ENCODE measurements at regions not wholly inside any gene's neighbourhood (a gene's known extent, or its start where the extent isn't known, plus 50 kb on each side); places are given as distances from the start of the nearest gene placed in this dataset.

GRCh38 chr19:16024266-16025107, 51.8 kb upstream of the TPM4 start:
- Histone ChIP-seq H3K4me1 (ENCODE audit: insufficient read depth, low read length) (no peaks in the 10 kb centered on the region), H3K4me3 (ENCODE audit: low read length) (no peak overlapping the region), H3K27ac (ENCODE audit: low read depth, low read length) (no peak overlapping the region), H3K36me3 (ENCODE audit: insufficient read depth, low read length) (no peaks in the 10 kb centered on the region), H3K9me3 (ENCODE audit: insufficient read depth, low read depth, low read length) (peaks cover 33% of the 10 kb centered on the region), H3K27me3 (ENCODE audit: insufficient read depth, low read length) (no peaks in the 10 kb centered on the region), H3K9ac (ENCODE audit: low read depth, low read length) (no peak overlapping the region)
- 83% methylated on average over 18 of the region's 18 CpGs for WGBS

- 71% methylated on average over 20 of the region's 20 CpGs for WGBS
- Histone ChIP-seq H3K27me3 (ENCODE audit: insufficient read depth, low read length) (no peaks in the 10 kb centered on the region), H3K4me1 (ENCODE audit: insufficient read depth, low read length) (no peaks in the 10 kb centered on the region), H3K9me3 (ENCODE audit: insufficient read depth, low read depth, low read length) (peaks cover 25% of the 10 kb centered on the region), H3K4me3 (ENCODE audit: low read length) (no peak overlapping the region), H3K27ac (ENCODE audit: low read depth, low read length) (no peak overlapping the region), H3K36me3 (ENCODE audit: insufficient read depth, low read length) (no peaks in the 10 kb centered on the region), H3K9ac (ENCODE audit: low read depth, low read length) (no peak overlapping the region)
Measured at GRCh38 chr19:16025108-16026101, 50.9 kb upstream of the TPM4 start.

- WGBS = 86% methylated on average over 19 of the region's 19 CpGs
- no peak overlapping the region for H3K9ac ChIP-seq (ENCODE audit: low read depth, low read length)
- H3K4me1 ChIP-seq (ENCODE audit: insufficient read depth, low read length) = no peaks in the 10 kb centered on the region
- H3K27ac ChIP-seq (ENCODE audit: low read depth, low read length) = no peak overlapping the region
- H3K4me3 ChIP-seq (ENCODE audit: low read length) = no peak overlapping the region
- H3K27me3 ChIP-seq (ENCODE audit: insufficient read depth, low read length) = no peaks in the 10 kb centered on the region
- peaks cover 18% of the 10 kb centered on the region for H3K9me3 ChIP-seq (ENCODE audit: insufficient read depth, low read depth, low read length)
- no peaks in the 10 kb centered on the region for H3K36me3 ChIP-seq (ENCODE audit: insufficient read depth, low read length)
Measured at GRCh38 chr19:16026131-16026530, 50.2 kb upstream of the TPM4 start.
